Astrocyte (in vitro differentiated cells and primary cell): ENCODE measurements at regions not wholly inside any gene's neighbourhood (a gene's known extent, or its start where the extent isn't known, plus 50 kb on each side); places are given as distances from the start of the nearest gene placed in this dataset.
"Not testable (repeated sequence)": the region's sequence is repeated elsewhere in the genome, so short reads cannot be mapped to it uniquely, and the experiment has no call there.

Experiments
- DNase-seq: peaks from one replicate; pipeline ENCODE4 v3.0.0-alpha.2; 2010; ENCODE audit warnings: low read depth
- FAIRE-seq: peaks from 2 replicates; lab custom pipeline; 2011; peaks lifted over from hg19 to GRCh38; lab: Jason Lieb, UNC
- H2AFZ ChIP-seq: 2 replicates; pipeline ENCODE4 v1.6.0; 2012; ENCODE audit warnings: low read depth, low read length, inconsistent platforms
- H3K27ac ChIP-seq: 2 replicates; pipeline ENCODE4 v1.5.1; 2011; ENCODE audit warnings: low read depth, low read length, inconsistent platforms
- H3K27me3 ChIP-seq: 2 replicates; pipeline ENCODE4 v1.6.0; 2011; ENCODE audit warnings: low read length, inconsistent platforms; ENCODE audit not compliant: insufficient read depth
- H3K36me3 ChIP-seq: 2 replicates; pipeline ENCODE4 v1.5.1; 2011; ENCODE audit warnings: low read length, inconsistent platforms; ENCODE audit not compliant: insufficient read depth
- H3K4me1 ChIP-seq: 2 replicates; pipeline ENCODE4 v1.5.1; 2011; ENCODE audit warnings: low read length, inconsistent platforms; ENCODE audit not compliant: insufficient read depth
- H3K4me2 ChIP-seq: 2 replicates; pipeline ENCODE4 v1.6.0; 2012; ENCODE audit warnings: low read length, inconsistent platforms
- H3K4me3 ChIP-seq: 2 replicates; pipeline ENCODE4 v1.5.1; 2011; ENCODE audit warnings: low read depth, mild to moderate bottlenecking, low read length, inconsistent platforms; ENCODE audit not compliant: insufficient read depth
- H3K79me2 ChIP-seq: 2 replicates; pipeline ENCODE4 v1.6.0; 2012; ENCODE audit warnings: mild to moderate bottlenecking, low read length, inconsistent platforms; ENCODE audit not compliant: insufficient read depth
- H3K9ac ChIP-seq: 2 replicates; pipeline ENCODE4 v1.6.0; 2012; ENCODE audit warnings: mild to moderate bottlenecking, low read length, inconsistent platforms
- H3K9me3 ChIP-seq: 2 replicates; pipeline ENCODE4 v1.5.1; 2012; ENCODE audit warnings: low read depth, mild to moderate bottlenecking, low read length, inconsistent platforms; ENCODE audit not compliant: insufficient read depth
- H4K20me1 ChIP-seq: 2 replicates; pipeline ENCODE4 v1.6.0; 2012; ENCODE audit warnings: low read length, inconsistent platforms; ENCODE audit not compliant: insufficient read depth
- H3K27ac Mint-ChIP-seq: one replicate; pipeline ENCODE4 v1.8.0; 2021; ENCODE audit warnings: mild to moderate bottlenecking, mixed read lengths; ENCODE audit not compliant: unreplicated experiment
- H3K27me3 Mint-ChIP-seq: one replicate; pipeline ENCODE4 v1.8.0; 2021; ENCODE audit warnings: low read depth, mixed read lengths; ENCODE audit not compliant: unreplicated experiment
- H3K36me3 Mint-ChIP-seq: one replicate; pipeline ENCODE4 v1.8.0; 2021; ENCODE audit warnings: low read depth, mixed read lengths; ENCODE audit not compliant: unreplicated experiment
- H3K4me1 Mint-ChIP-seq: one replicate; pipeline ENCODE4 v1.8.0; 2021; ENCODE audit warnings: low read depth, mixed read lengths; ENCODE audit not compliant: unreplicated experiment
- H3K4me3 Mint-ChIP-seq: one replicate; pipeline ENCODE4 v1.8.0; 2021; ENCODE audit warnings: mild to moderate bottlenecking, moderate library complexity, mixed read lengths; ENCODE audit not compliant: unreplicated experiment
- H3K9me3 Mint-ChIP-seq: one replicate; pipeline ENCODE4 v1.8.0; 2021; ENCODE audit warnings: mild to moderate bottlenecking, mixed read lengths; ENCODE audit not compliant: unreplicated experiment

DNA sequence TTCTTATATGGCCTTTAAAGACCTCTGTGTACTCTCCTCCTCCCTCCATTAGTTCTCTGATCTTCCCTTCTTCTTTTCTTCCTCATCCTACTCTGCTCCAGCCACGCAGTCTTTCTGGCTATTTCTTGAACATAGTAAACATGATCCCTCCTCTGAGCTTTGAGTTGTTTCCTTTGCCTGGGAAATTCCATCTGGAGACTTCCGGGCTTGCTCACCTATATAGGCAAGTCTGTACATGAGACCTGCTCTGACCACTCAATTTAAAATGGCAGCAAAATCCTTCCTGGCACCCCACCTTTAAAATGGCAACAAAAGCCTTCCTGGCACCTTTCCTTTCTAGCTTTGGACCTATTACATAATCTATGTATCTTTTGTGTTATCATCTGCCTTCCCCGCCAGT lies 94.4 kb downstream of the SPDYE17 start:
- not testable (repeated sequence) for H3K36me3 Mint-ChIP-seq, H3K9me3 ChIP-seq, H3K9ac ChIP-seq, H3K27me3 ChIP-seq, H3K79me2 ChIP-seq, H3K27ac ChIP-seq, H2AFZ ChIP-seq, H3K4me3 Mint-ChIP-seq, H3K27me3 Mint-ChIP-seq, H3K4me3 ChIP-seq, DNase-seq, H3K4me1 ChIP-seq, H3K4me1 Mint-ChIP-seq, H3K36me3 ChIP-seq, H4K20me1 ChIP-seq, H3K4me2 ChIP-seq, H3K27ac Mint-ChIP-seq, FAIRE-seq, H3K9me3 Mint-ChIP-seq

DNA sequence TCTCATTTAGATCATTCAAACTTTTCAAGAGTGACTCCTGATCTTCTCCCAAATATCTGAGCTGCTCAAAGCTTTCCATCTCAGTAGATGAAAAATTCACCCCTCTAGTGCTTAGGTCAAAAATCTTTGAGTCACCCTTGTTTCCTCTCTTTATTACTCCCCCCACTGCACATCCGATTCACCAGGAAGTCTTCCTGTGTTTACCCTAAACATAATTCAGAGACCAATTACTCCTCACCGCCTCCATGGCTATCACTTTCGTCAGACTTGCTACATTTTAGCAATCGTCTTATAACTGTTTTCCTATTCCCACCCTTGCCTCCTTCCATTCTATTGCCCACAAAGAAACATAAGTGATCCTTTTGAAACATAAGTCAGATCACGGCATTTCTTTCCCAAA lies 94.8 kb downstream of the SPDYE17 start:
- not testable (repeated sequence) for H3K9me3 ChIP-seq, FAIRE-seq, H3K27me3 Mint-ChIP-seq, H3K9me3 Mint-ChIP-seq, H3K4me1 ChIP-seq, H3K36me3 Mint-ChIP-seq, DNase-seq, H4K20me1 ChIP-seq, H3K4me1 Mint-ChIP-seq, H3K36me3 ChIP-seq, H3K4me3 ChIP-seq, H3K27me3 ChIP-seq, H3K27ac ChIP-seq, H3K4me3 Mint-ChIP-seq, H3K9ac ChIP-seq, H3K4me2 ChIP-seq, H3K79me2 ChIP-seq, H2AFZ ChIP-seq, H3K27ac Mint-ChIP-seq

DNA sequence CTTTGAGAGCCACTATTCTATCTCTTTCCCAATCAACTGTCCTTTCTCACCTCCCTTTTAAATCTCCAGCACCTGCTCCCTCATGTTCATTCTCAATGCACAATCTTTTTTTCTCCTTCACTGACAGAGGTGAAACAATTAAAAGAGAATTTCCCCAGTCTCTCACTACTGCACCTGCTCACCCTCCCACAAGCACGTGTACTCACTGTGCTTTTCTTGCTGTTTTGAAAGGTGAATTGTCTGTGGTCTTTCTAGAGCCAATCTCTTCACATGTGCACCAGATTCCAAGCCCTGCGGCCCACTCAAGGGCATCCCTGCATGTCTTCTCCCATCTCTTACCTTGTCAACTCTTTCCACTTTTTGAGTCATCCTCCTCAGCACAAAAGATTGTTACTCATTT lies 95.8 kb downstream of the SPDYE17 start:
- H3K27ac Mint-ChIP-seq, H3K36me3 ChIP-seq, H4K20me1 ChIP-seq, H3K79me2 ChIP-seq, H2AFZ ChIP-seq, H3K27ac ChIP-seq, FAIRE-seq, H3K4me3 Mint-ChIP-seq, DNase-seq, H3K9ac ChIP-seq, H3K4me2 ChIP-seq, H3K27me3 ChIP-seq, H3K9me3 ChIP-seq, H3K4me3 ChIP-seq, H3K27me3 Mint-ChIP-seq, H3K4me1 Mint-ChIP-seq, H3K9me3 Mint-ChIP-seq, H3K4me1 ChIP-seq, H3K36me3 Mint-ChIP-seq: not testable (repeated sequence)

DNA sequence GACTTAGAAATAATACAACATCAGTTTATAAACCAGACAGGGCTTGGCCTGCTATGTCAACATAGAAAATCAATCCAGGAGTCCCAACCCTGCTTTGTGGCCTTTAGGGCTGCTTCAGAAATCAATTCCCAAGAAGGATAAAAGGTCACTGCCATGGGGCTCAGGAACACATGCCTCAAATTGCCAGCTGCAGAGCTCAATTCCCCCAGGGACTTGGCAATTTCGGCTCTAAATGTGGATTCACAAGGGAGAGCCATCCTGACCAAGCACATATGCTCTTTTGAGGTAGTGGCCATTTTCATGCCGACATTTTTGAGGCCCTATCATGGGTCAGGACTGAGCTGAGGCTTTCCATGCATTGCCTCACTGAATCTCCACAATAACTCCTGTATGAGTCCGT lies 97.5 kb downstream of the SPDYE17 start:
- H3K27me3 Mint-ChIP-seq, H2AFZ ChIP-seq, H3K4me3 Mint-ChIP-seq, H3K9me3 Mint-ChIP-seq, H3K9ac ChIP-seq, H3K27me3 ChIP-seq, H3K4me1 ChIP-seq, H3K4me2 ChIP-seq, H3K9me3 ChIP-seq, H3K4me3 ChIP-seq, DNase-seq, H3K27ac ChIP-seq, H3K79me2 ChIP-seq, H4K20me1 ChIP-seq, FAIRE-seq, H3K36me3 Mint-ChIP-seq, H3K36me3 ChIP-seq, H3K27ac Mint-ChIP-seq, H3K4me1 Mint-ChIP-seq: not testable (repeated sequence)

DNA sequence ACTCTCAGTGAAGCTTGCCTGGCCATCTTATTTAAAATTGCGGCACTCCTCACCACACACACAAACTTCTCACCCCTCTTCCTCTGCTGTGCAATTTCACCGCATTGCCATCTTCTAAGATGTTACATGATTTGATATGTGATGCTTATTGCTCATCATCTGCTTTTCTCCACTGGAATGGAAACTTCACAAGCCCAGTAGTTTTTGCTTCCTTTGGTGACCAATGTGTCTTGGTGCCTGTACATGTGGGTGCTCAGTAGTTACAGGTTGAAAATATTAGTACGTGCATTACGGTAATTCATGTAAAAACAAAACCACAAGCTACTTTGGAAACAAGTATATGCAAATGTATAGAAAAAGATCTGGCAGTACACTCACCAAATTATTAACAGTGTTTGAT lies 99.2 kb downstream of the SPDYE17 start:
- FAIRE-seq, result peak; percentile 26

DNA sequence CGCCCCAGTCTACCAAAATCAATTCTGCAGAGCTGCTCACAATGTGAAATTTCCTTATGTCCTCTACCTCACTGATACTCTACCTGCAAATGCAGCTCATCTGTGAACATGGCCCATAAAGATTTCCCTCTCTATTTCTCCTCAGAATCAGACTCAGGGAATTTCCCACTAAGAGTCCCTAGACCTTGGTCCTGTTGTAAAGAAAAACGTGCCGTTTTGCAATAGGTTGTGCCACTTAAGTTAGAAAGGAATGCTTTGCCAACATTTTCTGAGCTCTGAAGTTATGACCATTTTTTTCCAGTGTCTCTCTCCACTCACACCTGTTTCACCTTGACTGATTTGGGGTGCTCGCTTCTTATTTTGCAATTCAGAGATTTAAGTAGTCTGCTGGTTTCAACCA lies 100.7 kb downstream of the SPDYE17 start:
- H3K4me2 ChIP-seq, FAIRE-seq, H3K27me3 ChIP-seq, H3K4me1 ChIP-seq, H2AFZ ChIP-seq, H3K27ac Mint-ChIP-seq, H3K9me3 Mint-ChIP-seq, H4K20me1 ChIP-seq, H3K27me3 Mint-ChIP-seq, H3K4me3 Mint-ChIP-seq, H3K4me3 ChIP-seq, H3K4me1 Mint-ChIP-seq, H3K9me3 ChIP-seq, H3K79me2 ChIP-seq, H3K36me3 Mint-ChIP-seq, H3K36me3 ChIP-seq, H3K27ac ChIP-seq, H3K9ac ChIP-seq, DNase-seq: not testable (repeated sequence)

More for the DNA sequence above, 99.2 kb downstream of the SPDYE17 start:
- H3K4me3 ChIP-seq, H3K27me3 ChIP-seq, H3K4me3 Mint-ChIP-seq, H2AFZ ChIP-seq, H3K9me3 ChIP-seq, H3K9me3 Mint-ChIP-seq, H3K4me1 Mint-ChIP-seq, H3K9ac ChIP-seq, H3K36me3 Mint-ChIP-seq, H3K36me3 ChIP-seq, H3K27ac Mint-ChIP-seq, DNase-seq, H3K4me1 ChIP-seq, H3K27ac ChIP-seq, H3K4me2 ChIP-seq, H3K27me3 Mint-ChIP-seq, H4K20me1 ChIP-seq, H3K79me2 ChIP-seq: not testable (repeated sequence)
